ENCODE measurements at regions not wholly inside any gene's neighbourhood (a gene's known extent, or its start where the extent isn't known, plus 50 kb on each side); places are given as distances from the start of the nearest gene placed in this dataset.
"Not testable (repeated sequence)": the region's sequence is repeated elsewhere in the genome, so short reads cannot be mapped to it uniquely, and the experiment has no call there.

GRCh38 chr20:24858500-24858899, 90.6 kb upstream of the CST7 start:
- TF ChIP-seq E2F6 (IDR thresholded peaks at IDR 0.05; ENCODE audit: borderline replicate concordance in 1 of 2, extremely low read depth in 1 of 2, insufficient read depth in 1 of 2, insufficient read length in 1 of 2, low read depth in 1 of 2, low read length in 1 of 2, poor library complexity in 1 of 2, severe bottlenecking in 1 of 2); FOXJ3 (CRISPR knock-in tag; IDR thresholded peaks at IDR 0.05); ELK1 (CRISPR knock-in tag; IDR thresholded peaks at IDR 0.05); HCFC1 (IDR thresholded peaks at IDR 0.05; ENCODE audit: low read depth, low read length); CTCF (IDR thresholded peaks at IDR 0.05 in 2 of 3, conservative IDR thresholded peaks at IDR 0.05 in 1 of 3; ENCODE audit: insufficient read depth in 2 of 3, low read depth in 1 of 3, low read length in 3 of 3); SIN3A (IDR thresholded peaks at IDR 0.05; ENCODE audit: borderline replicate concordance in 2 of 2, control insufficient read depth in 1 of 2, low read depth in 2 of 2, low read length in 2 of 2); EZH2 (IDR thresholded peaks at IDR 0.05; ENCODE audit: borderline replicate concordance, low read depth, low read length); CHD1 (IDR thresholded peaks at IDR 0.05; ENCODE audit: low read length); TSC22D4 (tag; IDR thresholded peaks at IDR 0.05); POLR2A (conservative IDR thresholded peaks at IDR 0.05): not testable (repeated sequence)
